WTC11 (cell line): ENCODE measurements at regions not wholly inside any gene's neighbourhood (a gene's known extent, or its start where the extent isn't known, plus 50 kb on each side); places are given as distances from the start of the nearest gene placed in this dataset.

ENCODE experiments used
- ATAC-seq: fragments of 200-7000 bp; cut with Tn5 transposase; 2 replicates; pipeline ENCODE4 v1.10.0; 2021; ENCODE audit warnings: mild to moderate bottlenecking, moderate library complexity
- CTCF ChIA-PET: fragments of 300-600 bp; sonication (Branson Sonifier 250); formaldehyde crosslinking; loops from one replicate; lab custom pipeline; 2021; ENCODE audit warnings: antibody characterized with exemption; lab: Charles Lee
- POLR2A ChIA-PET: fragments of 350-600 bp; sonication (Branson Sonifier 250); formaldehyde crosslinking; loops from one replicate; lab custom pipeline; 2021; ENCODE audit warnings: antibody characterized with exemption; lab: Charles Lee
- DNase-seq: peaks from one replicate; pipeline ENCODE4 v3.0.0; 2021; ENCODE audit warnings: low spot score
- H3K27ac Mint-ChIP-seq: 2 replicates; pipeline ENCODE4 v1.8.0; 2021; ENCODE audit warnings: mixed read lengths
- H3K27me3 Mint-ChIP-seq: 2 replicates; pipeline ENCODE4 v1.8.0; 2021; ENCODE audit warnings: low read depth, mild to moderate bottlenecking, moderate library complexity, mixed read lengths
- H3K36me3 Mint-ChIP-seq: 2 replicates; pipeline ENCODE4 v1.8.0; 2021; ENCODE audit warnings: mixed read lengths
- H3K4me1 Mint-ChIP-seq: 2 replicates; pipeline ENCODE4 v1.8.0; 2022; ENCODE audit warnings: mixed read lengths
- H3K4me3 Mint-ChIP-seq: 2 replicates; pipeline ENCODE4 v1.8.0; 2021; ENCODE audit warnings: mild to moderate bottlenecking, moderate library complexity, mixed read lengths
- H3K9me3 Mint-ChIP-seq: 2 replicates; pipeline ENCODE4 v1.8.0; 2021; ENCODE audit warnings: mixed read lengths
- ATF2 ChIP-seq: sonication (generic); formaldehyde crosslinking; IDR thresholded peaks from 2 replicates; pipeline ENCODE4 v1.8.1; 2022; ENCODE audit warnings: low read depth, missing genetic modification reagents, borderline replicate concordance
- ATF6 ChIP-seq: sonication (generic); formaldehyde crosslinking; IDR thresholded peaks from 2 replicates; pipeline ENCODE4 v1.8.1; 2023; ENCODE audit warnings: mild to moderate bottlenecking, missing genetic modification reagents
- CBFB ChIP-seq: sonication (generic); formaldehyde crosslinking; IDR thresholded peaks from 2 replicates; pipeline ENCODE4 v1.8.1; 2022; ENCODE audit warnings: mild to moderate bottlenecking, low read depth, missing genetic modification reagents
- ELF4 ChIP-seq: sonication (generic); formaldehyde crosslinking; IDR thresholded peaks from 2 replicates; pipeline ENCODE4 v1.8.1; 2022; ENCODE audit warnings: low read depth, mild to moderate bottlenecking, moderate library complexity, missing genetic modification reagents
- GABPB1 ChIP-seq: sonication (generic); formaldehyde crosslinking; IDR thresholded peaks from 2 replicates; pipeline ENCODE4 v1.8.1; 2023; ENCODE audit warnings: mild to moderate bottlenecking, missing genetic modification reagents
- GTF2I ChIP-seq: fragments of 250-450 bp; sonication (Bioruptor Pico); conservative IDR thresholded peaks from 2 replicates; pipeline ENCODE4 v1.4.0; 2021; ENCODE audit warnings: mild to moderate bottlenecking
- IRF1 ChIP-seq: sonication (generic); formaldehyde crosslinking; IDR thresholded peaks from 2 replicates; pipeline ENCODE4 v1.8.0; 2023; ENCODE audit warnings: missing genetic modification reagents
- MXD4 ChIP-seq: fragments of 250-450 bp; sonication (Bioruptor Pico); IDR thresholded peaks from 2 replicates; pipeline ENCODE4 v1.8.0; 2021; ENCODE audit warnings: mild to moderate bottlenecking, moderate library complexity, borderline replicate concordance
- SMAD3 ChIP-seq: sonication (generic); formaldehyde crosslinking; IDR thresholded peaks from 2 replicates; pipeline ENCODE4 v1.8.0; 2022; ENCODE audit warnings: missing genetic modification reagents, mild to moderate bottlenecking, borderline replicate concordance
- SP1 ChIP-seq: sonication (generic); formaldehyde crosslinking; conservative IDR thresholded peaks from 2 replicates; pipeline ENCODE4 v1.8.1; 2022; ENCODE audit warnings: missing genetic modification reagents
- TEAD4 ChIP-seq: sonication (generic); formaldehyde crosslinking; IDR thresholded peaks from 2 replicates; pipeline ENCODE4 v1.8.0; 2022; ENCODE audit warnings: mild to moderate bottlenecking, missing genetic modification reagents
- ZBTB21 ChIP-seq: sonication (generic); formaldehyde crosslinking; IDR thresholded peaks from 2 replicates; pipeline ENCODE4 v1.8.1; 2023; ENCODE audit warnings: mild to moderate bottlenecking, missing genetic modification reagents, borderline replicate concordance
- ZMAT4 ChIP-seq: fragments of 250-450 bp; sonication (Bioruptor Pico); IDR thresholded peaks from 2 replicates; pipeline ENCODE4 v1.9.0; 2021; ENCODE audit warnings: mild to moderate bottlenecking
- ZNF121 ChIP-seq: sonication (generic); formaldehyde crosslinking; IDR thresholded peaks from 2 replicates; pipeline ENCODE4 v1.8.0; 2023; ENCODE audit warnings: missing genetic modification reagents
- ZNF281 ChIP-seq: sonication (generic); formaldehyde crosslinking; IDR thresholded peaks from 2 replicates; pipeline ENCODE4 v1.8.0; 2023; ENCODE audit warnings: mild to moderate bottlenecking, missing genetic modification reagents

GRCh38 chr13:21822029-21822428 is 151.2 kb downstream of the FGF9 start:
- H3K27ac Mint-ChIP-seq = no peak overlapping the region
- ATAC-seq (no peak), DNase-seq (no peak)
- no peaks in the 10 kb centered on the region for H3K27me3 Mint-ChIP-seq
- H3K36me3 Mint-ChIP-seq = peaks cover 10% of the 10 kb centered on the region
- ChIA-PET CTCF (no interaction called here), POLR2A (no interaction called here)
- H3K9me3 Mint-ChIP-seq = peaks cover 21% of the 10 kb centered on the region
- TF ChIP-seq SP1 (CRISPR knock-in tag) (no peak), ATF6 (CRISPR knock-in tag) (no peak), ZBTB21 (CRISPR knock-in tag) (no peak), ATF2 (no peak), ZNF281 (no peak), MXD4 (CRISPR knock-in tag) (no peak), ZNF121 (no peak), IRF1 (no peak)
- H3K4me3 Mint-ChIP-seq = no peak overlapping the region
- peaks cover 8% of the 10 kb centered on the region for H3K4me1 Mint-ChIP-seq

GRCh38 chr13:21823416-21823815 is 152.5 kb downstream of the FGF9 start:
- ChIA-PET POLR2A (no interaction called here), CTCF (no interaction called here)
- ATAC-seq = no peak
- peaks cover 8% of the 10 kb centered on the region for H3K4me1 Mint-ChIP-seq
- H3K27ac Mint-ChIP-seq = no peak overlapping the region
- peaks cover 3% of the 10 kb centered on the region; the same call in 1 of the 2 replicates for H3K36me3 Mint-ChIP-seq
- no peak for TF ChIP-seq ELF4 (CRISPR knock-in tag)
- no peak for TF ChIP-seq SMAD3 (CRISPR knock-in tag)
- TF ChIP-seq ZMAT4 = no peak
- no peak for TF ChIP-seq CBFB (CRISPR knock-in tag)
- no peak for TF ChIP-seq GABPB1 (CRISPR knock-in tag)
- TF ChIP-seq GTF2I (CRISPR knock-in tag) = no peak
- TF ChIP-seq TEAD4 (CRISPR knock-in tag) = no peak
- no peak for TF ChIP-seq ATF6 (CRISPR knock-in tag)
- DNase-seq = no peak
- peaks cover 13% of the 10 kb centered on the region for H3K9me3 Mint-ChIP-seq
- H3K4me3 Mint-ChIP-seq = no peak overlapping the region
- H3K27me3 Mint-ChIP-seq = no peaks in the 10 kb centered on the region
